HG03571 (cell line): ENCODE measurements at regions not wholly inside any gene's neighbourhood (a gene's known extent, or its start where the extent isn't known, plus 50 kb on each side); places are given as distances from the start of the nearest gene placed in this dataset.
"Not testable (repeated sequence)": the region's sequence is repeated elsewhere in the genome, so short reads cannot be mapped to it uniquely, and the experiment has no call there.

ENCODE experiments used
- ATAC-seq: cut with Tn5 transposase; IDR thresholded peaks from one replicate; pipeline ENCODE4 v1.9.1; 2021; ENCODE audit not compliant: unreplicated experiment

- ATAC-seq: no peak
Observed at GRCh38 chr4:187389420-187389819, 606.2 kb upstream of the ZFP42 start.

DNA sequence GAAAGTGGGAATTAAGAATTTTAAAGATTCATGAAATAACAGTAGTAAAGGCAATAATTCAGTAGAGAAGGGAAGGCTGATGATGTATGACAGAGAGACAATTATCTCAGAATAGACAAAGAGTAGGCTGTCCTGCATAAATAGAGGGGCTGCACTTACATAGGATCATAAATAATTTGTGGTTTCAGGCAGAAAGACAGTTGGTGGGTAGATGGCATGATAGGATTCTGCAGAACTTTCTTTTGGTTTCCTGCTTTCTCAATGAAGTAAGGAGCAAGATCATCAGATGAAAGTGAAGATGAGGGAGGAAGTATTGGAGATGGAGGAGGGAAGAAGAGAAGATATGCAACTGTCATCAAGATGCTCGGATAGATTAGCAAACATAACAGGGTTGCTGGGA lies 604.9 kb upstream of the ZFP42 start:
- no peak for ATAC-seq

DNA sequence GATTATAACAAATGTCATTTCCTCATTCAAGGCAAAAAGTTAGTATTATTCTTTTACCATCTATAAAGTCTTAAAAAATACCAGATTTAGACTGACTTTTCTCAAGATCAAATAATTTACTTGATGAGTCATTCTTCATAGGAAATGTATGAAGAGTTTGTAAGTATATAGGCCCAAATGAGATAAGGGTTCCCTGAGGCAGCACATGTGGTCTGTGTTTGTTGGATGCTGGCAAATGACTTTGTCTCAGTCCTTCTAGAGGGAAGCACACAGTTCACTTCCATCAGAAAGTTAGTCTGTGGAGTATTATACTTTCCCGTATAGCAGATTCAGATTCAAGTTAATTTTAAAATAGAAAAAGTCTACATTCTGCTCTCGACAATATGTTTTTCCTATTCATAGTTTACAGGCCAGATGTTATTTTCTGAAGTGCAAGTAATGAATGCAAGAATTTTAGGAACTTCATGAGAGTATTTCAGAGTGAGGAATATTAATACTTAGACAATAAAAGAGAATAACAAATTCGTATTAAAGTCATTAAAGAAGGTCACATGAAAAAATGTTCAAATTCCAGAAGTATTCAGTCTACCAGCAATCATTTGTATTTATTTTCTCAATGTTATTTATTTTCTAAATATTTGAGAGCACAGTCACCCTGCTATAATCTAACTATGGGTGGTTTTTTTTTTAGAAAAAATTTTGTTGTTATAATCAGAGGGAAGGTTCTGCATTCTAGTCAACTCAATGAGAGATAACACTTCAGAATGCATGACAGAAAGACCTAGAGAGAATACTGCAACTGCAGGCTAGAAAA lies 601.8 kb upstream of the ZFP42 start:
- ATAC-seq: no peak

GRCh38 chr4:187396106-187396505 lies 599.5 kb upstream of the ZFP42 start:
- no peak for ATAC-seq

DNA sequence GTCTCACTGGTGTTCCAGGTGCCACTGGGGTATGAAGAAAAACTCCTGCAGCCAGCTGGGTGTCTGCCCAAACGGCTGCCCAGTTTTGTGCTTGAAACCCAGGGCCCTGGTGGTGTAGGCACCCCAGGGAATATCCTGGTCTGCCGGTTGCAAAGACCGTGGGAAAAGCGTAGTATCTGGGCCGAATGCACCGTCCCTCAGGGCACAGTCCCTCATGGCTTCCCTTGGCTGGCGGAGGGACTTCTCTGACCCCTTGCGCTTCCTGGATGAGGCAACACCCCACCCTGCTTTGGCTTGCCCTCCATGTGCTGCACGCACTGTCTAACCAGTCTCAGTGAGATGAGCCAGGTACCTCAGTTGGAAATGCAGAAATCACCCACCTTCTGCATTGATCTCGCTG lies 587.1 kb upstream of the ZFP42 start:
- not testable (repeated sequence) for ATAC-seq

DNA sequence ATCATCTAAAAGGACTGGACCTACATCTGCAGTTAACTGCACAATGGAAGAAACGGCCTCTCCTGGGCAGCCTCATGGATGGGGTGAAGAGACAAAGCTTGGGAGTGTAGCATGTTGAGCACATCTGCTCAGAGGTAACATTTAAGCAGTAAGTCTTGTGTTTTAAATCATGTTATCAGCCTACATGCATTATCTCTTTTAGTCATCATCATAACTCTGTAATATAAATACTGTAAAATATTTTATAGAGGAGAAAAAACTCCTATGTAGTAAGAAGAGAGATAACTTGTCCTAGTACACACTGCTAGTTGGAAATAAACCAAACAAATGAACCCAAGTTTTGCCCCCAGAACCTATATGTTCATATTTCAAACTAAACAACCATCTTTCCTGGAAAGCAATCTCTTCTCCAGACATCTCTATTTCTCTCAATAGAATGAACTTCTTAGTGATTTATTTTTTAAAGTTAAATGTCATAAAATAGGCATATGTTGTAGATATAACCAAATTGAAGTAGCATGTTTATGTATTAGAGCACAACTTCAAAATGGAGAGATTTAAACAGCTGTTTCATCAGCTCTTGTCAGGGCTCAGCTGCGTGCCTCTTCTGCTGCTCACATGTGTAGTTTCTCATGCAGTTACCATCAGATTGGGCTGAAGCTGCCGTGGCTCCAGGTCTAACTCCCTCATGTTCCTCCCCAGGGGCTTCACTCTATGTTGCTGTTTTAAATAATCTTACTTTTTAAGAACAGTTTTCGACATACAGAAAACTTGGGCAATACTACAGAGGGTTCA lies 581.8 kb upstream of the ZFP42 start:
- ATAC-seq: no peak

- ATAC-seq: no peak
Observed at GRCh38 chr4:187414716-187415115, 580.9 kb upstream of the ZFP42 start.

DNA sequence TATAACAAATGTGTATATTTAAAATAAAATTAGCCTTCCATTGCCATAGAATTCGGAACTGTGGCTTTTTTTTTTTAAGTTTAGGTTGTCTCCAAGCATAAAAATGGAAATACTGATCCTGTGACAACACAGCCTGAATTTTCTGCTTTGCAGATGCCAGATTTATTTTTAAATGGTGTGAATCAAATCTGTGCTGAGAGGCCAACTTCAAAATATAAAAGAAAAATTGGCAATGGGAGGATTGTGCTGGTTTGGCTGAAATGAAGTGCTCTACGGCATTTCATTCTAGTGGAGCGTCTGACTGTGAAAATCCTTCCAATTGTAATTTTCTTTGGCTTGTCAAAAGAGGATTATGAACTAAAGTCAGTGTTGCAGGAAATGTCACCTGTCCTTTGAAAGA lies 580.3 kb upstream of the ZFP42 start:
- no peak for ATAC-seq

GRCh38 chr4:187416216-187416615 lies 579.4 kb upstream of the ZFP42 start:
- ATAC-seq: no peak

- no peak for ATAC-seq
Observed at GRCh38 chr4:187417721-187418120, 577.9 kb upstream of the ZFP42 start.

- ATAC-seq: no peak
Observed at GRCh38 chr4:187422655-187423054, 572.9 kb upstream of the ZFP42 start.

DNA sequence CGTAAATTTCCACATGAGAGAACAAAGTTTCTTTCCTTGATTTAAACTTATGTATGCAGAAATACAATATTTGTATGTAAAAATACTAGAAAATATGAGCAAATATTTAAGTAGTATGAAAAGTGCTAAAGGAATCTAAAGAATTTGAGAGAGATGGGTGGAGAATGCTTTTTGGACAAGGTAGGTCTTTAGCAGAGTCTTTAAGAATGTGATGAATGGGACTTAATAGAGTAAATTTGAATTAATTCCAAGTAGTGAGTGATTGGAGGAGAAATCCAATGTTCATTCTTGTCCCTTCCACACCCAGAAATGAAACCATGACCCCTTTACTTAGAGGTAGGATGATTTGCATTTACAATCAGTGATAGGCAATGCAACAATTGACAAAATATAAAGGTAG lies 570.9 kb upstream of the ZFP42 start:
- no peak for ATAC-seq

DNA sequence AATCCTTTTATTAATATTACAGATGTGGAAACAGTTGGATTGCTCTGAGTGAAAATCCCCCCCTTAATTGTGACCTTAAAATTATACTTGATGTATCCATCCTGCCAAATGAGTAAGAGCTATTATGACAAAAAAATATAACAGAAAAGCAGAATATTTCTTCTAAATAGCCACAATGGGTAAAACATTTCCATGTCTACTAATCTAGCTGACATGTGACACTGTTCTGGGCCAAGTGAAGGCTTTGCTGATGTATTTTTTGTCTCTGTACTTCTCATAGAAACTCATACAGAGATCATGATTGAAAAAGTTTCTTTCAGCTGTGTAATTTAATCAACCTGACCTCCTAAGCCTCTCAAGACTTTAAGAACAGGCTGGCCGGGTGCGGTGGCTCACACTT lies 569.1 kb upstream of the ZFP42 start:
- ATAC-seq: no peak

DNA sequence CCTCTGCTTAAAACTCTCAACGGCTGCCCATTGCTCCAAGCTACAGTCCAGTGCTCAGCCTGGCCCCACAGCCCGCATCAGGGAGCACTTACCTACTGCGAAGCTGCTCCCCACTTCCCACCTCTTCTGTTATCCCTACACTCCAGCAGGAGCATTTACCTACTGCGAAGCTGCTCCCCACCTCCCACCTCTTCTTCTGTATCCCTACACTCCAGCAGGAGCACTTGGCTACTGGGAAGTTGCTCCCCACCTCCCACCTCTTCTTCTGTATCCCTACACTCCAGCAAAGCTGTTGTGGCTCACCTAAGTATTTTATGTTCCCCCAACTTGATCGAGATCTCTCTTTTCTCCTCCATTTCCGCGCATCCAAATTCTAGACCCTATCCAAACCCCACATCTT lies 563.3 kb upstream of the ZFP42 start:
- ATAC-seq: no peak

GRCh38 chr4:187433141-187433540 lies 562.4 kb upstream of the ZFP42 start:
- ATAC-seq: no peak

GRCh38 chr4:187436251-187436650 lies 559.3 kb upstream of the ZFP42 start:
- ATAC-seq: no peak

DNA sequence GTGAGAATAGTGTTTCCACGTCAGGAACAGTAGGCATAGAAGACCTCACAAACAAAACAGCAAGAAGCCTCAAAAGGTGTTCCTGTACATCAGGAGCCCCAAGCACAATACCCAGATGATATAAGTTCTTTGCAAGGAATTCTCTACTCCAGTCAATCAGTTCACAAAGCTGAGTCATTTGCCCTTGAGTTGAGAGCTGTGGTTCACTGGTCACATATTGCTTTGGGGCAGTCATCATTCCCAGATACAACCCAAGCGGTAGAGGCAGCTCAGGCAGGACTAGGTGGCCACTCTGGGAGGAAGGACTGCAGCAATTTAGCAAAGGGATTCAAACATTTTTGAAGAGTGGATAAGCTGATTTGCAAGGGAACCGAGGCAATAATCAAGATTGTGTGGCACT lies 551.5 kb upstream of the ZFP42 start:
- no peak for ATAC-seq

- ATAC-seq: no peak
Observed at GRCh38 chr4:187449702-187450101, 545.9 kb upstream of the ZFP42 start.

DNA sequence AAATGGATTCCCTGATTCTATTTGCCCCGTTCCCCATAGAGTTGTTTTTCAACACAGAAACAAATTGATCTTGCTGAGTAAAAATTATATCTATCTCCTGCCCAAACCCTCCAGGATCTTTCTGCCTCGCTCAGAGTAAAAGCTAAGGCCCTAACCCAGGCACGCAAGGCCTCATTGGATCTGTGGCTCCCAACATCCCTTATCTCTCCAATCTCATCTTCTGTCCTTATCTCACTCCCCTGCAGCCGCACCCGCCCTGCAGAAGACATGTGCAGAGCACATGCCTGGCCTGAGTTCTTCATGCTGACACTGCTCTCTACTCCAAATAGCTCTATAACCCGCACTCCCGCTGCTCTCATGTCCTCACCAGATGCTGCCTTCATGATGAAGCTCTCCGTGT lies 543.8 kb upstream of the ZFP42 start:
- ATAC-seq: no peak

GRCh38 chr4:187460016-187460415 lies 535.6 kb upstream of the ZFP42 start:
- no peak for ATAC-seq

- no peak for ATAC-seq
Observed at GRCh38 chr4:187464573-187464972, 531.0 kb upstream of the ZFP42 start.

- no peak for ATAC-seq
Observed at GRCh38 chr4:187467224-187467623, 528.3 kb upstream of the ZFP42 start.
